SK-N-SH (cell line): ENCODE measurements at regions not wholly inside any gene's neighbourhood (a gene's known extent, or its start where the extent isn't known, plus 50 kb on each side); places are given as distances from the start of the nearest gene placed in this dataset.

Experiments used
- CTCF ChIA-PET: fragments of 300-600, 350-600 bp; formaldehyde crosslinking; extraction: SDS; loops from one replicate; lab custom pipeline; 2021; lab: Yijun Ruan, JAX
- POLR2A ChIA-PET: fragments of 350-600 bp; sonication (Branson Sonifier 250); formaldehyde crosslinking; extraction: SDS; loops from one replicate; lab custom pipeline; 2020; ENCODE audit warnings: antibody characterized with exemption, inconsistent platforms; lab: Yijun Ruan, JAX
- DNase-seq: peaks from one replicate; pipeline ENCODE4 v3.0.0; 2012
- H2AFZ ChIP-seq: fragments of 200-600 bp; sonication (generic); 2 replicates; pipeline ENCODE4 v1.8.1; 2016; ENCODE audit warnings: antibody characterized with exemption, mild to moderate bottlenecking, low read depth
- H3F3A ChIP-seq: fragments of 200-600 bp; sonication (generic); replicated peaks from 2 replicates; pipeline ENCODE3; 2016; ENCODE audit warnings: antibody characterized with exemption, mild to moderate bottlenecking; ENCODE audit not compliant: insufficient read depth
- H3K27ac ChIP-seq, 2 experiments: fragments of 200-500 bp in 1 of 2; fragments of 200-600 bp in 1 of 2; sonication (Bioruptor generic) in 1 of 2; sonication (generic), shearing (Covaris generic) in 1 of 2; 2 replicates each; pipeline versions ENCODE4 v1.5.1 to v1.6.1; 2014 to 2016; ENCODE audit warnings: low read depth in 2 of 2, inconsistent platforms in 1 of 2, low read length in 1 of 2, mild to moderate bottlenecking in 1 of 2, mixed read lengths in 1 of 2
- H3K27me3 ChIP-seq: fragments of 200-600 bp; sonication (generic), shearing (Covaris generic); 2 replicates; pipeline ENCODE4 v1.6.1; 2016; ENCODE audit warnings: mixed run types; ENCODE audit not compliant: insufficient read depth
- H3K36me3 ChIP-seq, 2 experiments: fragments of 200-500 bp in 1 of 2; fragments of 200-600 bp in 1 of 2; sonication (Bioruptor generic) in 1 of 2; sonication (generic) in 1 of 2; replicated peaks in 1 of 2; 2 replicates each; pipeline versions ENCODE3 to v1.5.1; 2014 to 2016; ENCODE audit warnings: low read length in 1 of 2, mild to moderate bottlenecking in 1 of 2; ENCODE audit not compliant: insufficient read depth in 2 of 2, control insufficient read depth in 1 of 2
- H3K4me1 ChIP-seq, 2 experiments: fragments of 200-500 bp in 1 of 2; fragments of 200-600 bp in 1 of 2; sonication (Bioruptor generic) in 1 of 2; sonication (generic), shearing (Covaris generic) in 1 of 2; 2 replicates each; pipeline versions ENCODE4 v1.5.1 to v1.6.1; 2014 to 2016; ENCODE audit warnings: low read depth in 1 of 2, low read length in 1 of 2, mixed run types in 1 of 2; ENCODE audit not compliant: insufficient read depth in 2 of 2, control insufficient read depth in 1 of 2
- H3K4me2 ChIP-seq: fragments of 200-600 bp; sonication (generic), shearing (Covaris generic); 2 replicates; pipeline ENCODE4 v1.6.1; 2017; ENCODE audit warnings: mixed run types
- H3K4me3 ChIP-seq, 2 experiments: fragments of 200-500 bp in 1 of 2; fragments of 200-600 bp in 1 of 2; sonication (Bioruptor generic) in 1 of 2; sonication (generic), shearing (Covaris generic) in 1 of 2; 2 replicates each; pipeline versions ENCODE4 v1.5.1 to v1.8.1; 2014 to 2016; ENCODE audit warnings: low read depth in 2 of 2, inconsistent platforms in 1 of 2, low read length in 1 of 2, mild to moderate bottlenecking in 1 of 2, mixed read lengths in 1 of 2, moderate library complexity in 1 of 2
- H3K79me2 ChIP-seq: fragments of 200-600 bp; sonication (generic); 2 replicates; pipeline ENCODE4 v1.8.1; 2017; ENCODE audit warnings: mild to moderate bottlenecking; ENCODE audit not compliant: insufficient read depth
- H3K9ac ChIP-seq: fragments of 200-600 bp; sonication (generic); 2 replicates; pipeline ENCODE4 v1.6.1; 2017; ENCODE audit warnings: mixed run types
- H3K9me2 ChIP-seq: fragments of 200-600 bp; sonication (generic); 2 replicates; pipeline ENCODE4 v1.6.1; 2017; ENCODE audit warnings: mixed run types
- H3K9me3 ChIP-seq: fragments of 200-600 bp; sonication (generic); 2 replicates; pipeline ENCODE4 v1.6.1; 2017; ENCODE audit warnings: mixed run types, mild to moderate bottlenecking, moderate library complexity
- H4K20me1 ChIP-seq: fragments of 200-600 bp; sonication (generic); 2 replicates; pipeline ENCODE4 v1.6.1; 2017; ENCODE audit warnings: mild to moderate bottlenecking, mixed run types; ENCODE audit not compliant: insufficient read depth
- CHD2 ChIP-seq: fragments of 150-350 bp; IDR thresholded peaks from 2 replicates; pipeline ENCODE4 v1.6.1; 2018; ENCODE audit warnings: low read length; ENCODE audit not compliant: partially characterized antibody
- EP300 ChIP-seq, 2 experiments: IDR thresholded peaks; 2 replicates each; pipeline versions ENCODE4 v1.4.0 to v1.6.1; 2012; ENCODE audit warnings: borderline replicate concordance in 1 of 2, low read depth in 1 of 2, low read length in 1 of 2
- MEF2A ChIP-seq: IDR thresholded peaks from 2 replicates; pipeline ENCODE4 v1.4.0; 2012; ENCODE audit warnings: low read depth, borderline replicate concordance
- MXI1 ChIP-seq: IDR thresholded peaks from 2 replicates; pipeline ENCODE4 v1.6.1; 2012; ENCODE audit warnings: mild to moderate bottlenecking, low read depth, low read length, improper control_type of control experiment
- RCOR1 ChIP-seq: fragments of 150-350 bp; IDR thresholded peaks from 2 replicates; pipeline ENCODE4 v1.6.1; 2017; ENCODE audit warnings: antibody characterized with exemption, low read length
- RFX5 ChIP-seq: IDR thresholded peaks from 2 replicates; pipeline ENCODE4 v1.6.1; 2012; ENCODE audit warnings: mild to moderate bottlenecking, improper control_type of control experiment, low read length
- RXRA ChIP-seq: IDR thresholded peaks from 2 replicates; pipeline ENCODE4 v1.4.0; 2012; ENCODE audit warnings: low read depth, mild to moderate bottlenecking, borderline replicate concordance
- TAF1 ChIP-seq: IDR thresholded peaks from 2 replicates; pipeline ENCODE4 v1.6.1; 2012; ENCODE audit warnings: low read depth, mild to moderate bottlenecking, low read length, moderate library complexity, borderline replicate concordance
- TEAD4 ChIP-seq: IDR thresholded peaks from 2 replicates; pipeline ENCODE4 v1.4.0; 2012; ENCODE audit warnings: mild to moderate bottlenecking, borderline replicate concordance; ENCODE audit not compliant: insufficient read depth
- YY1 ChIP-seq: IDR thresholded peaks from 2 replicates; pipeline ENCODE4 v1.4.0; 2012; ENCODE audit warnings: low read depth, mild to moderate bottlenecking
- WGBS: methylation state at CpG from one replicate; pipeline ENCODE4 v1.1.6; 2017; ENCODE audit warnings: low lambda C conversion rate; 5-methylcytosine and 5-hydroxymethylcytosine counted together
- TF ChIP-seq, protein P1 (sequence below): IDR thresholded peaks from 2 replicates; pipeline ENCODE4 v1.4.0; 2012; ENCODE audit warnings: low read depth, borderline replicate concordance
- TF ChIP-seq, protein P2 (sequence below): fragments of 200-600 bp; sonication (generic); IDR thresholded peaks from 2 replicates; pipeline ENCODE4 v1.6.1; 2017; ENCODE audit warnings: antibody characterized with exemption, mild to moderate bottlenecking, moderate library complexity
- TF ChIP-seq, protein P3 (sequence below): fragments of 150-350 bp; IDR thresholded peaks from 2 replicates; pipeline ENCODE4 v1.6.1; 2016; ENCODE audit warnings: mild to moderate bottlenecking, low read depth, low read length
- TF ChIP-seq, protein P4 (sequence below): fragments of 150-350 bp; IDR thresholded peaks from 2 replicates; pipeline ENCODE4 v1.6.1; 2017; ENCODE audit warnings: antibody characterized with exemption, low read length, low read depth, borderline replicate concordance
- TF ChIP-seq, protein P5 (sequence below): IDR thresholded peaks from 2 replicates; pipeline ENCODE4 v1.4.0; 2012; ENCODE audit warnings: low read depth, borderline replicate concordance
- TF ChIP-seq, protein P6 (sequence below): IDR thresholded peaks from 2 replicates; pipeline ENCODE4; 2012

DNA sequence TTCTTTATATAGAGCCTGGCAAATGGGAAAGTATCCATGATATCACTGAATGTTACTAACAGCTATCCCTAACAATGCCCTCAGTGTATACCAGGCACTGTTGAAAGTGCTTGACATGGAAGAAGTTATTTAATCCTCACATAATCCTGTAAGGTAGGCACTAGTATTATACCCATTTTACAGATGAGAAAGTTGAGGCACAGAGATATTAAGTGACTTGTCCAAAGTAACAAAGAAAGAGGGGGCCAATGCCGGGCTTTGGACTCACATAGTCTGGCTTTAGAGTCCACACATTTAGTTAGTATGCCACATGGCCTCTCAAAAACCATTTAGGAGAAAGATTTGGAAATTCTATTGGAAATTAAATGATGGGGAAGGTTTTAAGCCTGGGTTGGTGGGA, 220.8 kb upstream of the PLET1 start:
- no peaks in the 10 kb centered on the region for H3K27me3 ChIP-seq
- WGBS = 8% methylated on average over 1 of the region's 1 CpG
- H3K9ac ChIP-seq = no peak overlapping the region
- no peaks in the 10 kb centered on the region for H4K20me1 ChIP-seq
- H3F3A ChIP-seq = no peaks in the 10 kb centered on the region
- no peaks in the 10 kb centered on the region for H3K9me3 ChIP-seq
- H3K9me2 ChIP-seq = no peaks in the 10 kb centered on the region
- no peak overlapping the region for H2AFZ ChIP-seq
- H3K4me2 ChIP-seq = no peak overlapping the region
- H3K4me1 ChIP-seq = peaks cover 0 to 18% of the 10 kb centered on the region in 2 experiments; a peak in 2 of 4 replicates
- no peak overlapping the region for H3K4me3 ChIP-seq
- CTCF ChIA-PET = no interaction called here
- TF ChIP-seq, protein P1, sequence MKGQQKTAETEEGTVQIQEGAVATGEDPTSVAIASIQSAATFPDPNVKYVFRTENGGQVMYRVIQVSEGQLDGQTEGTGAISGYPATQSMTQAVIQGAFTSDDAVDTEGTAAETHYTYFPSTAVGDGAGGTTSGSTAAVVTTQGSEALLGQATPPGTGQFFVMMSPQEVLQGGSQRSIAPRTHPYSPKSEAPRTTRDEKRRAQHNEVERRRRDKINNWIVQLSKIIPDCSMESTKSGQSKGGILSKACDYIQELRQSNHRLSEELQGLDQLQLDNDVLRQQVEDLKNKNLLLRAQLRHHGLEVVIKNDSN = no peak
- TF ChIP-seq, protein P2, sequence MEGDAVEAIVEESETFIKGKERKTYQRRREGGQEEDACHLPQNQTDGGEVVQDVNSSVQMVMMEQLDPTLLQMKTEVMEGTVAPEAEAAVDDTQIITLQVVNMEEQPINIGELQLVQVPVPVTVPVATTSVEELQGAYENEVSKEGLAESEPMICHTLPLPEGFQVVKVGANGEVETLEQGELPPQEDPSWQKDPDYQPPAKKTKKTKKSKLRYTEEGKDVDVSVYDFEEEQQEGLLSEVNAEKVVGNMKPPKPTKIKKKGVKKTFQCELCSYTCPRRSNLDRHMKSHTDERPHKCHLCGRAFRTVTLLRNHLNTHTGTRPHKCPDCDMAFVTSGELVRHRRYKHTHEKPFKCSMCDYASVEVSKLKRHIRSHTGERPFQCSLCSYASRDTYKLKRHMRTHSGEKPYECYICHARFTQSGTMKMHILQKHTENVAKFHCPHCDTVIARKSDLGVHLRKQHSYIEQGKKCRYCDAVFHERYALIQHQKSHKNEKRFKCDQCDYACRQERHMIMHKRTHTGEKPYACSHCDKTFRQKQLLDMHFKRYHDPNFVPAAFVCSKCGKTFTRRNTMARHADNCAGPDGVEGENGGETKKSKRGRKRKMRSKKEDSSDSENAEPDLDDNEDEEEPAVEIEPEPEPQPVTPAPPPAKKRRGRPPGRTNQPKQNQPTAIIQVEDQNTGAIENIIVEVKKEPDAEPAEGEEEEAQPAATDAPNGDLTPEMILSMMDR = no peak
- TF ChIP-seq, protein P3, sequence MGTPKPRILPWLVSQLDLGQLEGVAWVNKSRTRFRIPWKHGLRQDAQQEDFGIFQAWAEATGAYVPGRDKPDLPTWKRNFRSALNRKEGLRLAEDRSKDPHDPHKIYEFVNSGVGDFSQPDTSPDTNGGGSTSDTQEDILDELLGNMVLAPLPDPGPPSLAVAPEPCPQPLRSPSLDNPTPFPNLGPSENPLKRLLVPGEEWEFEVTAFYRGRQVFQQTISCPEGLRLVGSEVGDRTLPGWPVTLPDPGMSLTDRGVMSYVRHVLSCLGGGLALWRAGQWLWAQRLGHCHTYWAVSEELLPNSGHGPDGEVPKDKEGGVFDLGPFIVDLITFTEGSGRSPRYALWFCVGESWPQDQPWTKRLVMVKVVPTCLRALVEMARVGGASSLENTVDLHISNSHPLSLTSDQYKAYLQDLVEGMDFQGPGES = no peak
- TF ChIP-seq TEAD4 (no peak), YY1 (no peak), MXI1 (no peak), RCOR1 (no peak), CHD2 (no peak), EP300 (IDR thresholded peaks at IDR 0.05; ENCODE audit: borderline replicate concordance in 1 of 2, low read depth in 1 of 2, low read length in 1 of 2) (no peak), RXRA (no peak), RFX5 (no peak), MEF2A (no peak), TAF1 (no peak)
- TF ChIP-seq, protein P4, sequence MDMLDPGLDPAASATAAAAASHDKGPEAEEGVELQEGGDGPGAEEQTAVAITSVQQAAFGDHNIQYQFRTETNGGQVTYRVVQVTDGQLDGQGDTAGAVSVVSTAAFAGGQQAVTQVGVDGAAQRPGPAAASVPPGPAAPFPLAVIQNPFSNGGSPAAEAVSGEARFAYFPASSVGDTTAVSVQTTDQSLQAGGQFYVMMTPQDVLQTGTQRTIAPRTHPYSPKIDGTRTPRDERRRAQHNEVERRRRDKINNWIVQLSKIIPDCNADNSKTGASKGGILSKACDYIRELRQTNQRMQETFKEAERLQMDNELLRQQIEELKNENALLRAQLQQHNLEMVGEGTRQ = no peak
- TF ChIP-seq, protein P5, sequence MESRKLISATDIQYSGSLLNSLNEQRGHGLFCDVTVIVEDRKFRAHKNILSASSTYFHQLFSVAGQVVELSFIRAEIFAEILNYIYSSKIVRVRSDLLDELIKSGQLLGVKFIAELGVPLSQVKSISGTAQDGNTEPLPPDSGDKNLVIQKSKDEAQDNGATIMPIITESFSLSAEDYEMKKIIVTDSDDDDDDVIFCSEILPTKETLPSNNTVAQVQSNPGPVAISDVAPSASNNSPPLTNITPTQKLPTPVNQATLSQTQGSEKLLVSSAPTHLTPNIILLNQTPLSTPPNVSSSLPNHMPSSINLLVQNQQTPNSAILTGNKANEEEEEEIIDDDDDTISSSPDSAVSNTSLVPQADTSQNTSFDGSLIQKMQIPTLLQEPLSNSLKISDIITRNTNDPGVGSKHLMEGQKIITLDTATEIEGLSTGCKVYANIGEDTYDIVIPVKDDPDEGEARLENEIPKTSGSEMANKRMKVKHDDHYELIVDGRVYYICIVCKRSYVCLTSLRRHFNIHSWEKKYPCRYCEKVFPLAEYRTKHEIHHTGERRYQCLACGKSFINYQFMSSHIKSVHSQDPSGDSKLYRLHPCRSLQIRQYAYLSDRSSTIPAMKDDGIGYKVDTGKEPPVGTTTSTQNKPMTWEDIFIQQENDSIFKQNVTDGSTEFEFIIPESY = no peak
- TF ChIP-seq, protein P6, sequence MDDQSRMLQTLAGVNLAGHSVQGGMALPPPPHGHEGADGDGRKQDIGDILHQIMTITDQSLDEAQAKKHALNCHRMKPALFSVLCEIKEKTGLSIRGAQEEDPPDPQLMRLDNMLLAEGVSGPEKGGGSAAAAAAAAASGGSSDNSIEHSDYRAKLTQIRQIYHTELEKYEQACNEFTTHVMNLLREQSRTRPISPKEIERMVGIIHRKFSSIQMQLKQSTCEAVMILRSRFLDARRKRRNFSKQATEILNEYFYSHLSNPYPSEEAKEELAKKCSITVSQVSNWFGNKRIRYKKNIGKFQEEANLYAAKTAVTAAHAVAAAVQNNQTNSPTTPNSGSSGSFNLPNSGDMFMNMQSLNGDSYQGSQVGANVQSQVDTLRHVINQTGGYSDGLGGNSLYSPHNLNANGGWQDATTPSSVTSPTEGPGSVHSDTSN = no peak
- no peaks in the 10 kb centered on the region for H3K36me3 ChIP-seq
- H3K79me2 ChIP-seq = no peaks in the 10 kb centered on the region
- no peak for DNase-seq
- POLR2A ChIA-PET = no interaction called here
- H3K27ac ChIP-seq = no peak overlapping the region
